B cell (primary cell): ENCODE measurements at regions not wholly inside any gene's neighbourhood (a gene's known extent, or its start where the extent isn't known, plus 50 kb on each side); places are given as distances from the start of the nearest gene placed in this dataset.

Experiments
- EZH2 ChIP-seq: IDR thresholded peaks from 2 replicates; pipeline ENCODE4 v1.6.1; 2012; ENCODE audit warnings: borderline replicate concordance, low read depth, mild to moderate bottlenecking, moderate library complexity, low read length; ENCODE audit not compliant: insufficient read depth, poor library complexity, severe bottlenecking
- TF ChIP-seq, protein P1 (sequence below): fragments of 200-600 bp; IDR thresholded peaks from one replicate; pipeline ENCODE4 v1.8.0; 2022; ENCODE audit warnings: antibody characterized with exemption, mild to moderate bottlenecking

DNA sequence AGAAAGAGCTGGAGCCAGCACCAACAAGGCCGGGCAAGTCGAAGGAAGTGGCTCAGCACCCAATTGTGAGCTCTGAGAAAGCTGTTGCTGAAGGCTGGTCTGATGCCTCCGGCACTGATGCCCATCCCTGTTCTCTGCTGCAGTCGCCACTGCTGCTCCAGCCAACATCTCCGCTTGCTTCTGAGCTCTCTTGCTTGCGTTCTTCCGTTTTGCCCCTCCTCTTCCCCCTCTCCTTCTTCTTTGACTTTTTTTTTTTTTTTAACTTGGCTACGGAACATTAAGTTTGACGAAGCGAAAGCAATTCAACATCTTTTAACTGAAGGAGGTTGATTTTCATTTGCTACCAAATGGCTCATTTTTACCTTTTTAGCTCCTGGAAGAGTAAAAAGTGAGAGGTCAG, 442.9 kb downstream of the MCTP2 start:
- TF ChIP-seq, protein P1, sequence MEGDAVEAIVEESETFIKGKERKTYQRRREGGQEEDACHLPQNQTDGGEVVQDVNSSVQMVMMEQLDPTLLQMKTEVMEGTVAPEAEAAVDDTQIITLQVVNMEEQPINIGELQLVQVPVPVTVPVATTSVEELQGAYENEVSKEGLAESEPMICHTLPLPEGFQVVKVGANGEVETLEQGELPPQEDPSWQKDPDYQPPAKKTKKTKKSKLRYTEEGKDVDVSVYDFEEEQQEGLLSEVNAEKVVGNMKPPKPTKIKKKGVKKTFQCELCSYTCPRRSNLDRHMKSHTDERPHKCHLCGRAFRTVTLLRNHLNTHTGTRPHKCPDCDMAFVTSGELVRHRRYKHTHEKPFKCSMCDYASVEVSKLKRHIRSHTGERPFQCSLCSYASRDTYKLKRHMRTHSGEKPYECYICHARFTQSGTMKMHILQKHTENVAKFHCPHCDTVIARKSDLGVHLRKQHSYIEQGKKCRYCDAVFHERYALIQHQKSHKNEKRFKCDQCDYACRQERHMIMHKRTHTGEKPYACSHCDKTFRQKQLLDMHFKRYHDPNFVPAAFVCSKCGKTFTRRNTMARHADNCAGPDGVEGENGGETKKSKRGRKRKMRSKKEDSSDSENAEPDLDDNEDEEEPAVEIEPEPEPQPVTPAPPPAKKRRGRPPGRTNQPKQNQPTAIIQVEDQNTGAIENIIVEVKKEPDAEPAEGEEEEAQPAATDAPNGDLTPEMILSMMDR: no peak
- TF ChIP-seq EZH2: no peak
